MM.1S (cell line): ENCODE measurements at regions not wholly inside any gene's neighbourhood (a gene's known extent, or its start where the extent isn't known, plus 50 kb on each side); places are given as distances from the start of the nearest gene placed in this dataset.

Experiments
- DNase-seq: peaks from one replicate; pipeline ENCODE4 v3.0.0-alpha.2; 2015
- H2AFZ ChIP-seq: fragments of 300-600 bp; sonication (generic); 2 replicates; pipeline ENCODE4 v1.6.0; 2016; ENCODE audit warnings: antibody characterized with exemption, low read length
- H3F3A ChIP-seq: fragments of 300-600 bp; sonication (generic); 2 replicates; pipeline ENCODE4 v1.6.1; 2016; ENCODE audit warnings: mild to moderate bottlenecking, antibody characterized with exemption, low read length, moderate library complexity, mixed read lengths; ENCODE audit not compliant: insufficient read depth
- H3K27ac ChIP-seq: fragments of 300-600 bp; sonication (generic); 2 replicates; pipeline ENCODE4 v1.5.1; 2016; ENCODE audit warnings: mild to moderate bottlenecking, low read length
- H3K27me3 ChIP-seq: fragments of 300-600 bp; sonication (generic); replicated peaks from 2 replicates; pipeline ENCODE4 v1.6.0; 2016; ENCODE audit warnings: low read length; ENCODE audit not compliant: insufficient read depth
- H3K36me3 ChIP-seq: fragments of 300-600 bp; sonication (generic); replicated peaks from 2 replicates; pipeline ENCODE4 v1.6.1; 2016; ENCODE audit warnings: mild to moderate bottlenecking, low read length, mixed read lengths; ENCODE audit not compliant: insufficient read depth
- H3K4me1 ChIP-seq: fragments of 300-600 bp; sonication (generic); 2 replicates; pipeline ENCODE4 v1.6.1; 2016; ENCODE audit warnings: low read length, mixed read lengths
- H3K4me2 ChIP-seq: fragments of 300-600 bp; sonication (generic); 2 replicates; pipeline ENCODE4 v1.6.0; 2016; ENCODE audit warnings: low read depth, low read length
- H3K4me3 ChIP-seq: fragments of 300-600 bp; sonication (generic); 2 replicates; pipeline ENCODE4 v1.5.1; 2016; ENCODE audit warnings: low read length, mixed read lengths
- H3K79me2 ChIP-seq: fragments of 300-600 bp; sonication (generic); 2 replicates; pipeline ENCODE4 v1.6.1; 2016; ENCODE audit warnings: mixed run types, low read length, mixed read lengths
- H3K9ac ChIP-seq: fragments of 300-600 bp; sonication (generic); 2 replicates; pipeline ENCODE4 v1.6.1; 2016; ENCODE audit warnings: low read length, mixed read lengths
- H3K9me2 ChIP-seq: fragments of 300-600 bp; sonication (generic); replicated peaks from 2 replicates; pipeline ENCODE4 v1.6.1; 2016; ENCODE audit warnings: mild to moderate bottlenecking, low read length, mixed read lengths; ENCODE audit not compliant: insufficient read depth
- H3K9me3 ChIP-seq: fragments of 300-600 bp; sonication (generic); replicated peaks from 2 replicates; pipeline ENCODE4 v1.6.1; 2016; ENCODE audit warnings: mild to moderate bottlenecking, low read length, mixed read lengths; ENCODE audit not compliant: insufficient read depth
- H4K20me1 ChIP-seq: fragments of 300-600 bp; sonication (generic); 2 replicates; pipeline ENCODE4 v1.6.1; 2016; ENCODE audit warnings: mild to moderate bottlenecking, low read length, moderate library complexity, mixed read lengths; ENCODE audit not compliant: insufficient read depth
- CTCF ChIP-seq: fragments of 300-600 bp; sonication (generic); IDR thresholded peaks from 2 replicates; pipeline ENCODE4 v1.5.1; 2016; ENCODE audit warnings: antibody characterized with exemption, low read length, mixed read lengths
- EZH2 ChIP-seq: fragments of 300-600 bp; sonication (generic); optimal IDR thresholded peaks from 2 replicates; pipeline ENCODE3; 2017; ENCODE audit warnings: low read depth, mild to moderate bottlenecking, antibody characterized with exemption, low read length, mixed read lengths
- EZH2phosphoT487 ChIP-seq: fragments of 300-600 bp; sonication (generic); IDR thresholded peaks from 2 replicates; pipeline ENCODE4 v1.6.1; 2018; ENCODE audit warnings: antibody characterized with exemption, low read length

- H3K4me1 ChIP-seq, result no peaks in the 10 kb centered on the region
- H3K27me3 ChIP-seq, result no peaks in the 10 kb centered on the region
- H3K9me3 ChIP-seq, result no peaks in the 10 kb centered on the region
- no peak overlapping the region for H3K4me3 ChIP-seq
- H3K4me2 ChIP-seq, result no peak overlapping the region
- H3F3A ChIP-seq, result no peaks in the 10 kb centered on the region
- no peak for TF ChIP-seq CTCF
- TF ChIP-seq EZH2, result no peak
- TF ChIP-seq EZH2phosphoT487, result no peak
- no peaks in the 10 kb centered on the region for H3K9me2 ChIP-seq
- no peaks in the 10 kb centered on the region for H3K36me3 ChIP-seq
- no peaks in the 10 kb centered on the region for H3K79me2 ChIP-seq
- H3K27ac ChIP-seq, result no peak overlapping the region
- H2AFZ ChIP-seq, result no peak overlapping the region
- DNase-seq, result no peak
- no peaks in the 10 kb centered on the region for H4K20me1 ChIP-seq
- no peak overlapping the region for H3K9ac ChIP-seq
Measured at GRCh38 chr10:84683550-84683949, 355.2 kb downstream of the CCSER2 start.

- H3K4me1 ChIP-seq, result no peaks in the 10 kb centered on the region
- no peak overlapping the region for H3K4me3 ChIP-seq
- no peaks in the 10 kb centered on the region for H4K20me1 ChIP-seq
- H3K36me3 ChIP-seq, result no peaks in the 10 kb centered on the region
- no peaks in the 10 kb centered on the region for H3K9me2 ChIP-seq
- TF ChIP-seq EZH2phosphoT487, result no peak
- TF ChIP-seq CTCF, result no peak
- TF ChIP-seq EZH2, result no peak
- no peaks in the 10 kb centered on the region for H3K9me3 ChIP-seq
- H2AFZ ChIP-seq, result no peak overlapping the region
- H3K4me2 ChIP-seq, result no peak overlapping the region
- no peak overlapping the region for H3K27ac ChIP-seq
- no peaks in the 10 kb centered on the region for H3K27me3 ChIP-seq
- no peak for DNase-seq
- H3F3A ChIP-seq, result no peaks in the 10 kb centered on the region
- no peaks in the 10 kb centered on the region for H3K79me2 ChIP-seq
- H3K9ac ChIP-seq, result no peak overlapping the region
Measured at GRCh38 chr10:84683980-84684740, 355.8 kb downstream of the CCSER2 start.

- no peaks in the 10 kb centered on the region for H3K79me2 ChIP-seq
- H3K4me1 ChIP-seq, result no peaks in the 10 kb centered on the region
- H3K9me2 ChIP-seq, result no peaks in the 10 kb centered on the region
- no peak overlapping the region for H3K4me2 ChIP-seq
- H3K9ac ChIP-seq, result no peak overlapping the region
- no peaks in the 10 kb centered on the region for H4K20me1 ChIP-seq
- H3K27ac ChIP-seq, result no peak overlapping the region
- no peak for DNase-seq
- H3K4me3 ChIP-seq, result no peak overlapping the region
- H3F3A ChIP-seq, result no peaks in the 10 kb centered on the region
- no peaks in the 10 kb centered on the region for H3K27me3 ChIP-seq
- no peak overlapping the region for H2AFZ ChIP-seq
- no peaks in the 10 kb centered on the region for H3K36me3 ChIP-seq
- no peaks in the 10 kb centered on the region for H3K9me3 ChIP-seq
- TF ChIP-seq EZH2phosphoT487 (no peak), CTCF (no peak), EZH2 (no peak)
Measured at GRCh38 chr10:84685047-84685660, 356.8 kb downstream of the CCSER2 start.
